CMK (cell line): ENCODE measurements at regions not wholly inside any gene's neighbourhood (a gene's known extent, or its start where the extent isn't known, plus 50 kb on each side); places are given as distances from the start of the nearest gene placed in this dataset.
"Not testable (repeated sequence)": the region's sequence is repeated elsewhere in the genome, so short reads cannot be mapped to it uniquely, and the experiment has no call there.

Source experiments
- DNase-seq: peaks from one replicate; pipeline ENCODE4 v3.0.0-alpha.2; 2010; ENCODE audit warnings: low read depth

DNA sequence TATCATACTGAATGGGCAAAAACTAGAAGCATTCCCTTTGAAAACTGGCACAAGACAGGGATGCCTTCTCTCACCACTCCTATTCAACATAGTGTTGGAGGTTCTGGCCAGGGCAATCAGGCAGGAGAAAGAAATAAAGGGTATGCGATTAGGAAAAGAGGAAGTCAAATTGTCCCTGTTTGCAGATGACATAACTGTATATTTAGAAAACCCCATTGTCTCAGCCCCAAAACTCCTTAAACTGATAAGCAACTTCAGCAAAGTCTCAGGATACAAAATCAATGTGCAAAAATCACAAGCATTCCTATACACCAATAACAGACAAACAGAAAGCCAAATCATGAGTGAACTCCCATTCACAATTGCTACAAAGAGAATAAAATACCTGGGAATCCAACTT, 52.5 kb upstream of the CCDC71L start:
- DNase-seq = not testable (repeated sequence)

DNA sequence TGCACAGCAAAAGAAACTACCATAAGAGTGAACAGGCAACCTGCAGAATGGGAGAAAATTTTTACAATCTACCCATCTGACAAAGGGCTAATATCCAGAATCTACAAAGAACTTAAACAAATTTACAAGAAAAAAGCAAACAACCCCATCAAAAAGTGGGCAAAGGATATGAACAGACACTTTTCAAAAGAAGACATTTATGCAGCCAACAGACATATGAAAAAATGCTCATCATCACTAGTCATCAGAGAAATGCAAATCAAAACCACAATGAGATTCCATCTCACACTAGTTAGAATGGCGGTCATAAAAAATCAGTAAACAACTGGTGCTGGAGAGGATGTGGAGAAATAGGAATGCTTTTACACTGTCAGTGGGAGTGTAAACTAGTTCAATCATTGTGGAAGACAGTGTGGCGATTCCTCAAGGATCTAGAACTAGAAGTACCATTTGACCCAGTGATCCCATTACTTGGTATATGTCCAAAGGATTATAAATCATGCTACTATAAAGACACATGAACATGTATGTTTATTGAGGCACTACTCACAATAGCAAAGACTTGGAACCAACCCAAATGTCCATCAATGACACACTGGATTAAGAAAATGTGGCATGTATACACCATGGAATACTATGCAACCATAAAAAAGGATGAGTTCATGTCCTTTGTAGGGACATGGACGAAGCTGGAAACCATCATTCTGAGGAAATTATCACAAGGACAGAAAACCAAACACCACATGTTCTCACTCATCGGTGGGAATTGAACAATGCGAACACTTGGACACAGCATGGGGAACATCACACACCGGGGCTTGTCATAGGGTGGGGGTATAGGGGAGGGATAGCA, 53.9 kb upstream of the CCDC71L start:
- not testable (repeated sequence) for DNase-seq

DNA sequence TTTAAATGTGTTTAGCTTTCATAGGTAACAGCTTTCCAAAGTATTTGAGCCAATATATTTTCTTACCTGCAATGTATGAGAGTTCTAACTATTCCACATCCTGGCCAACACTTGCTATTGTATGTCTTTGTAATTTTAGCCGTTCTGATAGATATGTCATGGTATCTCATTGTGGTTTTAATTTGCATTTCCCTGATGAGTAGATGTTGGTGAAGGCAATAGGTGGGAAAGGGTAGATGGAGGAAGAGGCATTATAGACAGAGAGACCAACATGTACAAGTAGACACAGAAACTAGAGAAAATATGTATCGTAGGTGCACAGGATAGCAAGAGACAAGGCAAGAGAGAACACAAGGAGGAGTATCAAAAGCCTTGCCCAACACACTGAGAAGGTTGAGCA, 54.8 kb upstream of the CCDC71L start:
- DNase-seq = no peak

DNA sequence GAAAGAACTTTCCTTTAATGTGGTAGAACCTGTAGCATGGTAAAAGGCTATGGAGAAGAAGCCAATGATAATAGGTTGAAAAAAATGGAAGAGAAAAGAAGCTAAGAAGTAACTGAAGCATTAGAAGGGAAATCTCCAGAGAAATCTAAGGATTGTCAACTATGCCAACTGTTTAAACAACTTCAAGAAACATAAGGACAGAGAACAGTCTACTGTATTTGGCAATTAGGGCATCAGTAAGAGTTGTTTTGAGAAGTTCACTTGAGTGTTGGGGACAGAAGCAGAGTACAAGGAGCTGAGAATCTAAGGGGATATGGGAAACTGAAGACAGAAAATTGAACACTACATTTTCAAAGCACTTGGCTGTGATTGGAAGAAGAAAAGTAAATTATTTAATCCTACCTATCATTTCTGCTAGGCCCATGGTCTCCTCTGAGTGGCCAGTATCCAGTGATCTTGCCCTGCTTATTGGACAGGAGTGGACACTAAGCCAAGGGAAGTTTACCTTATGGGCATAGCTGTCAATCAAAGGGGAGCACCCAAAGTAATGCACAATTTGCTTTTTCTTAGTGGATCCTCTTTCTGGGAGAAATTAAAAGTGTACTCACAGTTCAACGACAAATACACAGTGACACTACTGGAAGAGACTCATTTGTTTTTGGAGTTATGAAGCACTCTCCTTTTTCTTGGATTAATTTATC, 56.4 kb upstream of the CCDC71L start:
- no peak for DNase-seq

DNA sequence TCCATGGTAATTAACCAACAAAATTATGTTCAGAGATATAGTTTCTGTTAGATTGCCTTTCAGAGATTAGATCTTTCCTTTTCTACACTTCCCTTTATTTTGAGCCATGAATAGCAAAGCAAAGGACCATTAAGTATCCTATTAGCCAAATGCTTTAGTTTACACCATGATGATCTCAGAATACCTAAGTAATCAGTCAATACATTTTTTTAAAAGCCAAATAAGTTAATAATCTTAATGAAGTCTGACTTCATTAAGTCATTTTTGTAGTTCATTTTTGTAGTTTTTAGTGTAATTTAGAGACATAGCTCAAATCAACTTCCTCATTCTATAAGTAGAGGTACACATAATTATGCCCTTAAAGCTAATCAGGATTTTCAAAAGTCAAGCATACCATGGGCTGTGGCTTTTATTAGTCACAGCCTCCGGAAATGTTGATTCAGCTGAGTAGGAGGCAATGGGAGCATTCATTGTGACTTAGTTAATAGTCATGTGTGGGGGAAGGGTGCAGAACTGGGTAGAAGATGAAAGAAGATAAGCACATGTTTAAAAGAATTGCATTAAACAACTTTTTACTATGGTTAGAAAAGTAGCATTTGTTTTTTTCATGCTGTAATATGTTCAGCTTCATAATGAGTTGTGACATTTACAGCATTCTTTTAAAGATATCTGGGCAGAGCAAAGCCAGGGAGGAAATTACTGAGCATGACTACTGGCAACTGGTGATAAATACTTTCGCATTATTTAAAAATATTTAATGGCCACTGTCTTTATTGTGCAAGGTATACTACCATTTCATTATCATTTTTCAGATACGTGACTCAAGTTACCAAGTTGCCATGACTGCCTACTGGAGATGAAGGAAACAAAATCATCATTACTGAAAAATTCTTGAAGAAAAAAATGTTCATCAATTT, 57.3 kb upstream of the CCDC71L start:
- DNase-seq = peak; percentile 20

DNA sequence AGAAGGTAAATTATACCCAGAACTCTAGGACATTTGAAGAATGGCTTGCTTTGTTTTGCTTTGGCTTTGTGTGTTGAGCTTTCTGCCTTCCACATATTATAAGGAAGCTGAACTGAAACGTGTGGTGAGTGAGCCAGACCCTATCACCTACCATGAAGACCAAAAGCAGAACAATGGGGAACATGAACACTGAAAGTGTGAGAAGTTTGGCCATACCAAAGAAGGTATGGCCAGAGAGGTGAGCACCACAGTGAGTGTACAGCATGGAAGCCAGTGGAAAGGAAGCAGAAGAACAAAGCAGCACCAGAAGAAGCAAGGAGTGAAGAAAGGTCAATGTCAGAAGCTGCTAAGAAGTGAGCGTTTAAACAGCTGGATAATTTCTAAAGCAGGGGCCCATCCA, 59.7 kb upstream of the CCDC71L start:
- DNase-seq = no peak

DNA sequence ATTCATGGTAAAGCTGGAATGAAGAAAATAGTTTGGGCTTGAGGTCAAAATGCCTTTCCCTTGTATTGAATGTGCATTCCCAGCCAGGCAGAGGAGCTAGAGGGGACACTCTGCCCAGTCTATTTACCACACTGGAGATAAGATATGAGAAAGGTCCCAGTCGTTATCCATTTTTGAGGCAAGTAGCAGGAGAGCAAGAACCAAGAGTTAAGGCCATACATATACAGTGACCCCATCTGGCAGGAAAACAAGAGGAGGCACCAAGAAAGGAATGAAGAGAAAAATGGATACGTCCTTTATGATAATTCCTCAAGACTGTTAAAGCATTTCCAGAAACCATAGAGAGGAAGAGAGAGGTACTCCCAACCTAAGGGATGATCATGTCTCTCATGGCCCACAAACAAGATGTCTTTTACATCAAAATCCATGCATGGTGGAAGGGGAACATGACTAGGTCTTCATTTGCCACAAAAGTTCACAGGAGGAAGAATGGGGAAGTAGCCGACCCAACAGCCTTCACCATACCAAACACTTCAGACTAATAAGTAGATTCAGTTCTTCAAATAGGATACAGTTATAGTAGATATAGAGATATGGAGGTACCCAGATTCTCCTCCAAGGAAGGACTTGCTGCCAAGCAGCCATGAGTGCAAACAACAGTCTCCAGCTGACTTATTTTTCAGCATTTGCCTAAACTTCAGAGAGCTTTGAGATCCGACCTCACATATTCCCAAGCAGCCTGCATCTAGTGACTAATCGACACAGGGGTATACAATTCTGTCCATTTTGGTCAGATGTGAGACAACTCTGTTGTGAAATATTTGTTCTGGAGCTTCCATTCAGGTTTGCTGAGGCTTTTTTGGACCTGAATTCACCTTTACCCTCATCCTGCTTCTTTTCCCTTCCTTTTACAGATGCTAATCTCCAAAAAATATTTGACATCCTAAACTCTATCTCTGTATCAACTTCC, 61.1 kb upstream of the CCDC71L start:
- no peak for DNase-seq

DNA sequence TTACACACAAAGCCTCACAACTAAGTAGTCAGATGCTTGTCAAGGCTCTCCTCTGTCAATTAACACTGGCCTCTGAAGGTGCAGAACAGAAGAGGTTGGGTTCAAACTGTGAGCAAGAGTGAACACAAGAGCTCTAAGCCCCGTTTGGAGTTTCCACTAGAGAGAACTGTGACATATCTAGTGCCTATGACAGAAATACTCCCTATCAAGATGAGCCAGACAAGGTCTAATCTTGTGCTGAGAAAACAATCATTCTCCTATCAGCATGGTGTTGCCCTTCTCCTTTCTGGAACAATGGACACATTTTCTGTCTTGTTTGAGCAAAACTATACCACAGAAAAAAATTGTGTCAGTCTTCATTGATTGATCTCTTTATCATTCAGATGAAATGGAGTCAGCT, 62.4 kb upstream of the CCDC71L start:
- DNase-seq = no peak

DNA sequence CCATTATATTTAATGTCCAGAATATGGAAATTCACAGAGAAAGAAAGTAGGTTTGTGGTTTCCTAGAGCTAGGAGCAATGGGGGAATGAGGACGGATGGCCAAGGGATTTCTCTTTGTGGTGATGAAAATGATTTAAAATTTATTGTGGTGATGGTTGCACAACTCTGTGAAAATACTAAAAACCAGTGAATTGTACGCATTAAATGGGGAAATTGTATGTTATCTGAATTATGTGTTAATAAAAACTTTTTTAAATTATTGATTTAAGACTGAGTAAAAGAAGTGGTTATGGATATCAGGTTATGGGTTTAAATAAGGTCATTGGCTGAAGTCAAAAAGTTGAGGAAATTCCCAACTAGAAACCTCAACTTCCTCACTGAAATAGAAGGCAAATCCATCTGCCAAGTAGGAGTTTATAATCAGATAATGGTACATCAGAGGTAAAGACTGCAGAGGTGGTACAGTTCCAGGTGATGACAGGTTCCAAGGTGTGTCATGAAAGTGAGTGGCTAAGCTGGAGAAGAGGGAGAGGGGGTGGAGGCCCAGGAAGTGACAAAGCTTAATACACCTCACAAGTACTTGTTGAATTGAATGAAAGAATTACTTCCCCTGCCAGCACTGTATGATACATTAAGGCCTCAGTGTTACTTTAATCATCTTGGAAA, 68.9 kb upstream of the CCDC71L start:
- DNase-seq = no peak

DNA sequence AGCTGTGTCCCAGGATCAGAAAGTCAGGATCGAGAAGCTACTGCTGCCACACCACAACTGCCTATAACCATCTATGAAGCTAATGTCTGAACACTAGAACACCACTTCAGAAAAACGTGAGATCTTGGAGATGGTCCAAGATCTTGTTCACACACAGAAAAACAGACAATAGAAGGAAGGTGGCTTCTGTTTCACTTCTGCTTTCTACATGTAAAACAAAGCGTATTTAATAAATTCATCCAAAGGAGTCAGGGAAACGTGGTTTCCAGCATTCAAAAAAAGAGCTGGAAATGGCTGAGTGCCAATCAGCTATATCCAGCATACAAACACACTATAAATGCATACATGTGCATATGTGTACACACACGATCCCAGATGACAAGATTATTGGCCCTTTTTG, 70.2 kb upstream of the CCDC71L start:
- no peak for DNase-seq

DNA sequence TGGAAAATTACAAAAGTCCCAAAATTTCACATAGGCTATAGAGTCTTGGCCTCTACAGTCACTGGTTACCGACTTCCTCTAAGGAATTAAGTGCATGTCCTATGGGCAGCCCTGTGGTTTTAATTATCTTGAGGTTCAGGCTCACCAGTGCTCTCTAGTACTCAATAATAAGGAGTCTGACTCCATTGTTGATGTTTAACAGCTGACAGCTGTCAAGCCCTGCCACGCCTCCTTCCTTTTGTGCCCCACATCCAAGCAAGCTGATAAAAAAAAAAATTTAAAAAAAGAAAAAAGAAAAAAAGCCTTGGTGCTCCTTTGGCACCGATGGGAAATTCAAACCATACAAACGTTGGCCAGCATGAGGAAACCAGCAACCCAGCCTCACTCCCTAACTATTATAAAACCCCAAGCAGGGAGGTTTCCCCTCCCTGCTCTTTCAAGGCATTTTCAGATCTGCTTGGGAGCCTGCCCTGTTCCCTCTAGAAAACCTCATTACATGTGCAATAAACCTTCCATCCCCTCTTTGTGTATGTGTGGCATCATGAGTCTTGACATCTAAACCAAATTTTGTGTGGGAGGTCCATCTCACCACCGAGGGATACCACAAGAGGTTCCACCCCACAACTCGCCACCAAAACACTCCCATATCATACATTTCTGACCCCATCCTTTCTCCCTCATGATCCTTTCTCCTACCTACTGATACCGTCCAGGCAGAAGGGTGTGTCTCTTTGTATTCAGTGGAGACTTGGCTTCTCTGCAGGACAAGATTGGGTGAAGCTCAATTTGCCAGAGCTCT, 70.9 kb upstream of the CCDC71L start:
- no peak for DNase-seq

DNA sequence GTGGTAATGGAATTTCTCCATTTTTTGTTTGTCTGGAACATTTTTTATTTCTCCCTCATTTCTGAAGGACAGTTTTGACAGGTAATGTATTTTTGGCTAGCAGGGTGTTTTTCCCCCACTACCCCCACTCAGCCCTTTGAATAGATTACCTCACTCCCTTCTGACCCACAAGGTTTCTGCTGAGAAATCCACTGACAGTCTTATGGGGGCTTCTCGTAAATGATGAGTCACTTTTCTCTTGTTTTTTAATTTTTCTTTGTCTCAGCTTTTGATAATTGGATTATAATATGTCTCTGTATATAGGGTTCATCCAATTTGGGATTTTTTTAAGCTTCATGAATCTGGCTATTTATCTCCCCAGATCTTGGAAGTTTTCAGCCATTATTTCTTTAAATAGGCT, 74.7 kb upstream of the CCDC71L start:
- DNase-seq = no peak

DNA sequence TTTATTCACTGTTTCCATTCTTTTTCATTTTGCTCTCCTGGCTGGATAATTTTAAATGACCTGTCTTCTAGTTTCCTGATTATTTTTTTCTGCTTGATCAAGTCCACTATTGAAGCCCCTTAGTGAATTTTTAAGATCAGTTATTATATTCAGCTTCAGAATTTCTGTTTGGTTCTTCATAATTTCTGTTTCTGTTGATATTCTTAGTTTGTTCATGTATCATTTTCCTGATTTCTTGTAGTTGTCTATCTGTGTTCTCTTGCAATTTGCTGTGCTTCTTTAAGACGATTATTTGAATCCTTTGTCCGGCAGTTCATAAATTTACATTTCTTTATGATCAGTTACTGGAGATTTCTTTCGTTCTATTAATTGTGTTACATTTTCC, 75.2 kb upstream of the CCDC71L start:
- no peak for DNase-seq

DNA sequence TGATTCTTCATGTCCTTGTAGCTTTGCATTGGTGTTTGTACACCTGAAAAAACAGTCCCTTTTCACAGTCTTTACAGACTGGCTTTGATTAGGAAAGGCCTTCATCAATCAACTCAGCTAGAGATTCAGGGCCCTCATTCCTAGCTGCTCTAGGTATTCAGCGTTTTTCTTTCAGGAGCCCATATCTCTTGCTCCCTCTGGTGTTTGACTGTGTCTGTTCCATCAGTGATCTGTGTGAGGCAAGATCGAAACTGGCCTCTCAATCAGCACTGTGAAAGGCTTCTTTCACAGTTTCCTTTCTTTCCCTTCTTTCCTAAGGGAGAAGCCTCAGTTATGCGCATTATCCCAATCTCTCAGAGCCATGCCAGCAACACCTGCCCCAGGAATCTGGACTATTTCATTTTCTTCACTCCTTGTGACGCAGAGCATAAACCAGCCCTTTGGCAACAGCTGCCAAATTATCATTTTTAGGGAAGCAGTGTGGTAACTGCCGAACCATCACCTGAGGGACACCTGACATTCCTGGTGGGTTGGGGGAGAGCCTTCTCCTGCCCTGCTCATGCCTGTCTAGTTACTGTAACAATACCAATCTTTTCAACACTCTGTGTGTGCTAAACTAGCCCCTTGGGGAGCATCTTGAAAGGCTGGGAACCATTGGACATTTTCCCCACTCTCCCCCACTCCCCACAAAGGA, 75.7 kb upstream of the CCDC71L start:
- no peak for DNase-seq

DNA sequence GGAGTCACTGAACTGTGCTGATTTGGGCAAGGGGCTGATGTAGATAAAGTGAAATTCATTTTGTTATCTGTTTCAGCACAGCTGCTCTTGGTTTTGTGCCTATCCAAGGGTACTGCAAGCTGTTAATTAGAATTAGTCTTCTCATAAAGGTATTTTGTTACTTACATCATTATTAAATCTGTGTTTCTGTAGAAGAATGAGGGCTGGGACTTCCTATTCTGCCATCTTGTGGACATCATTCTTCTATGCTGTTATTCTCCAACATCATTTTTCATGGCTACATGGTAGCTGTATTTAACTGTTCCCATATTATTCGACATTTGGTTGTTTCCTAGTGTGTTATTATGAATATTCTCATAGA, 76.2 kb upstream of the CCDC71L start:
- DNase-seq = no peak

DNA sequence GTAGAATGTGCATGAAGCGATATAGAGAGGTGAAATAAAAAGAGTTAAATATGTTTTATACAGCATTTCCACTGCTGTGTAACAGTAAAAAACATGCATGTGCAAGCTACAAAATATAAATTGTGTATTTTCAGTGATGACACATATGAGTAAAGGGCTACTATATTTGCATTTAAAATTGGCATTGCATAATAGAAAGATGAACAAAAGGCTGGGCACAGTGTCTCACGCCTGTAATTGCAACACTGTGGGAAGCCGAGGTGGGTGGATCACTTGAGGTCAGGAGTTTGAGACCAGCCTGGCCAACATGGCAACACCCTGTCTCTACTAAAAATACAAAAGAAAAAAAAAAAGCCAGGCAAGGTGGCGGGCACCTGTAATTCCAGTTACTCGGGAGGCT, 79.8 kb upstream of the CCDC71L start:
- DNase-seq = no peak

DNA sequence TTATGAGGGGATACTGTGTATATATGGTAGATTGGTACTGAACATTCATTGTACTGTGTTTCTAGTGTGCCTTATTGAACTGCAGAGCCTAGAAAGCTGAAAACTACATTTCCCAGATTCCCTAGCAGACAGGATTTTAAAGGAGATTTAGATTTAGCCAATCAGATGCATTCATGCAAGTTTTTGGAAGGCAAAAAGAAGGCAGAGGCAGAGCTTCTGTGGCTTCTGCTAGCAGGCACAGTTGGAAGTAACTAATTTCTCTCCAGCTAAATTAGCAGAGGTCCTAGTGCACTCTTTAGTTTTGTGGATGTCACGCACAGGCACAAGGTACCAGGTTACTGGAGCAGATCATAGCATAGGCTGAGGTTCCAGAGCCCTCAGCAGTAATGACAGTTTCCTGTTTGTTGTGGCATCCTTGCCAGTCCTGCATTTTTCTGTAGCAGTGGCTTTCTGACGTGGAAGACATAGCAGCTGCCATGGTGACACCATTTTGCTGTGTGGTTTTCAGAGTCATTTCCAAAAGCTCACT, 83.7 kb upstream of the CCDC71L start:
- no peak for DNase-seq

DNA sequence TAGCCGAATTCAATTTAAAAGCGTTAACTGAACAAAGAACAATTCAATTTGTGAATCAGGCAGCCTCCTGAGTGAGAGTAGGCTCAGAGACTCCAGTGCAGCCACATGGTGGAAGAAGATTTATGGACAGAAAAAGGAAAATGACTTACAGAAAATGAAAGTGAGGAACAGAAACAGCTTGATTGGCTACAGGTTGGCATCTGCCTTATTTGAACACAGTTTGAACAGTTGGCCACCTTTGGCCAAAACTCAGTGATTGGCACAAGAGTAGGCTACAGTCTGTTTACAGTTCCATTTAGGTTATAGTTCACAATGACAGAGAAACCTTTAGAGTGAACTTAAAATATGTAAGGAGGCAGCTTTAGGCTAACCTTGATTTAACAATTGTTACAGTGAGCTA, 86.3 kb upstream of the CCDC71L start:
- not testable (repeated sequence) for DNase-seq

DNA sequence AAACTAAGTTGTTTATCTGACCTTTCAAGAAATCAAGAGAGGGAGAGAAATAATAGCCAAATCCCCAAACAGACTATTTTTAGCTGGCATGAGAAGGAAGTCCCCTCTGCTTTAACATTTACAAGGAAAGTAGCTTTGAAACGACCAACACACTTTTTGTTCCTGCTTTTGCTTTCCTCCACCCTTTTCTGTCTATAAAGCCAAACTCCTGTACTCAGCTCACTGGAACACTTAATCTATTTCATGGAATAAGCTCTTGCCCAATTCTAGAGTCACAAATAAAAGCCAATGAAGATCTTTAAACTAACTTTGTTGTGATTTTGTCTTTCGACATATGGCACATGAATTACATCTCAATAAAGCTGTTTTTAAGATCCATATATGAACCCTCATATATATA, 86.8 kb upstream of the CCDC71L start:
- DNase-seq = no peak
